NCI-H1694 (cell line): ENCODE measurements at regions not wholly inside any gene's neighbourhood (a gene's known extent, or its start where the extent isn't known, plus 50 kb on each side); places are given as distances from the start of the nearest gene placed in this dataset.

Experiments used
- DNase-seq: peaks from one replicate; lab custom pipeline; 2025; lab: John Stamatoyannopoulos, UW

- no peak for DNase-seq
Observed at GRCh38 chr7:22657479-22657878, 69.5 kb upstream of the IL6 start.

GRCh38 chr7:22655781-22656180, 71.2 kb upstream of the IL6 start:
- DNase-seq = no peak

- no peak for DNase-seq
Observed at GRCh38 chr7:22654831-22655230, 72.2 kb upstream of the IL6 start.

GRCh38 chr7:22653951-22654350, 73.0 kb upstream of the IL6 start:
- no peak for DNase-seq

- DNase-seq = no peak
Observed at GRCh38 chr7:22651534-22652243, 75.3 kb upstream of the IL6 start.

GRCh38 chr7:22651036-22651435, 76.0 kb upstream of the IL6 start:
- DNase-seq = no peak

- no peak for DNase-seq
Observed at GRCh38 chr7:22649686-22650085, 77.3 kb upstream of the IL6 start.

GRCh38 chr7:22647451-22648257, 79.3 kb upstream of the IL6 start:
- no peak for DNase-seq

GRCh38 chr7:22645418-22646181, 81.4 kb upstream of the IL6 start:
- no peak for DNase-seq

GRCh38 chr7:22642454-22642853, 84.5 kb upstream of the IL6 start:
- DNase-seq = no peak

GRCh38 chr7:22640269-22640668, 86.7 kb upstream of the IL6 start:
- no peak for DNase-seq

GRCh38 chr7:22639396-22639795, 87.6 kb upstream of the IL6 start:
- no peak for DNase-seq

GRCh38 chr7:22635349-22635748, 91.7 kb upstream of the IL6 start:
- no peak for DNase-seq

- DNase-seq = no peak
Observed at GRCh38 chr7:22633954-22634474, 93.0 kb upstream of the IL6 start.

GRCh38 chr7:22633286-22633953, 93.6 kb upstream of the IL6 start:
- no peak for DNase-seq

- no peak for DNase-seq
Observed at GRCh38 chr7:22632674-22633073, 94.3 kb upstream of the IL6 start.

- DNase-seq = no peak
Observed at GRCh38 chr7:22631730-22632129, 95.3 kb upstream of the IL6 start.

- DNase-seq = no peak
Observed at GRCh38 chr7:22630069-22630468, 96.9 kb upstream of the IL6 start.

GRCh38 chr7:22629056-22629455, 97.9 kb upstream of the IL6 start:
- DNase-seq = no peak

- DNase-seq = no peak
Observed at GRCh38 chr7:22628112-22628511, 98.9 kb upstream of the IL6 start.

- DNase-seq = no peak
Observed at GRCh38 chr7:22627136-22627535, 99.9 kb upstream of the IL6 start.

- no peak for DNase-seq
Observed at GRCh38 chr7:22625251-22625650, 101.7 kb upstream of the IL6 start.
